Left cardiac atrium (tissue), 4 donors: ENCODE measurements at regions not wholly inside any gene's neighbourhood (a gene's known extent, or its start where the extent isn't known, plus 50 kb on each side); places are given as distances from the start of the nearest gene placed in this dataset.

Source experiments
- ATAC-seq, 2 donors: fragments of 200-7000 bp; cut with Tn5 transposase; one replicate each; pipeline ENCODE4 v1.9.1; 2020; ENCODE audit warnings: mild to moderate bottlenecking in 2 of 2, moderate library complexity in 2 of 2
- DNase-seq: peaks from one replicate; pipeline ENCODE4 v3.0.0-alpha.2; 2020
- intact Hi-C, 2 donors: fragments of 100-400 bp; cut with DNase I; formaldehyde crosslinking; loops; one replicate each; pipeline versions ENCODE4 v1.14.1 to v1.15.1; 2022 to 2023
- donor health status: DM: no; HTN: yes; CAD: no.
- donor health status: DM: no; HTN: yes; CAD: no; lungs with severe emphysema.
- donor health status: DM: yes; HTN: yes; CAD: no.
- donor health status: Dilated cardiomyopathy.

- ATAC-seq = no peak
- intact Hi-C loops = no loop called here
- no peak for DNase-seq
Observed at GRCh38 chr7:98520356-98520951, 96.6 kb upstream of the NPTX2 start.

- intact Hi-C loops = no loop called here
- ATAC-seq (no peak), DNase-seq (no peak)
Observed at GRCh38 chr7:98518159-98518947, 98.7 kb upstream of the NPTX2 start.

DNA sequence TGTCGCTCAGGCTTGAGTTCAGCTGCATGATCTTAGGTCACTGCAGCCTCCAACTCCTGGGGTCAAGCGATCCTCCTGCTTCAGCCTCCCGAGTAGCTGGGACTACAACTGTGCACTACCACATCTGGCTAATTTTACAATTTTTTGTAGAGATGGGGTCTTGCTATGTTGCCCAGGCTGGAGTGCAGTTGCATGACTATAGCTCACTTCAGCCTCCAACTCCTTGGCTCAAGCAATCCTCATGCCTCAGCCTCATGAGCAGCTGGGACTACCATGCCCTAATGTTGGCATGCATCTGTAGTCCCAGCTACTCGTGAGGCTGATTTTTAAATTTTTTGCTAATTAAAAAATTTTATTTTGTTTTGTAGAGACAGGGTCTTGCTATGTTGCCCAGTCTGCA is 101.9 kb upstream of the NPTX2 start:
- DNase-seq (no peak), ATAC-seq (no peak)
- intact Hi-C loops = no loop called here

DNA sequence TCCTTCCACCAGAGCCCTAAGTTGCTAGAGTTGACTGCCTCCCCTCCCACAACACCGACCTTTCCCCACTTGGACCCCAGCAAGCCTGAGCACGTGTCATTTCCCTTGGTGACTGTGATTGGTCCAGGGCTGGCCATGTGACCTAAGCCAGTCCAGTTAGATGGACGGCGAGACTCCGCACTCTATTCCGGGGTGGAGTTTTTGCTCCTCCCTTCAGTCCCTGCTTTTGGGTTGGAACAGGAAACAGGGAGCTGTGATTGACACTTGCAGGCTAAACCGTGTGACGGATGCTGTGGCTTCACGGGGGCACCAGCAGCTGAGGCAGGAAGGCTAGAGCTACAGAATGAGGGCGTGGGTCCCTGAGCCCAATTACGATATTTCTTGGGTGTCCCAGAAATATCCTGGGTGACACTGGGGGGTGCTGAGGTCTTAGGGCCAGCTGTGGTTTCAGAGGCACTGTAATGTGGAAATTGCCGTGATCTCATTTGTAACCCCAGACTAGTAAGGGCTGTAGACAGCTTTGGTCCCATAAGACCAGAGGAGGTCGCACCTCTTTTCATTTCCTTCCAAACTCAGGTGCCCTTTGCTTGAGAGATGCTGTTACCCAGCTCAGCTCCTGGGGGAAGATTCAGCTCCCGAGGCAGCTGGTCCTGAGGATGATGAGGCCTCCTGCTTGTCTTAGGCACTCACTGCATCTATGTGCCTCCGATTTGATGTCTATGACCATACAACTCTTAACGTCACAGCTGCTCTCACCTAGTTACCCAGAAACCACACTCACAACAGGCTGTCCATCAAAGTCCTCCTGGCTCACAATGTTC is 102.7 kb upstream of the NPTX2 start:
- intact Hi-C loops = no loop called here
- no peak for DNase-seq
- ATAC-seq = no peak

GRCh38 chr7:98511175-98511574 is 105.9 kb upstream of the NPTX2 start:
- no peak for ATAC-seq
- no peak for DNase-seq
- intact Hi-C loops = no loop called here

GRCh38 chr7:98509836-98510235 is 107.2 kb upstream of the NPTX2 start:
- DNase-seq = no peak
- intact Hi-C loops = no loop called here
- ATAC-seq = no peak

DNA sequence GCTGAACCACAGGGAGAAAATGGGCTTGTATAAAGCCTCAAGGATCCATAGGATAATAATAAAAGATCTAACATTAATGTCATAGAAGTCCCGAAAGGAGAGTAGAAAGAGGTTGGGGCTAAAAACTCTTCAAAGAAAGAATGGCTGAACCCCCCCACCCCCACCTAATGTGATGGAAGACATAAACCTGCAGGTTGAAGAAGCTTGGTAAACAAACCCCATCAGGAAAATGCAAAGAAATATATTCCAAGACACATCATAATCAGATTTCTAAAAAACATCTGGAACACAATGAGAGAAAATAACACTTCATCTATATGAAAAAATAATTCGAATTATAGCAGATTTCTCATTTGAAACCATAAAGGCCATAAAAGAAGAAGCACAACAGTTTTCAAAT is 105.6 kb upstream of the BAIAP2L1 start:
- ATAC-seq (no peak), DNase-seq (no peak)
- intact Hi-C loops = no loop called here

GRCh38 chr7:98500764-98501163 is 99.9 kb upstream of the BAIAP2L1 start:
- intact Hi-C loops = no loop called here
- no peak for ATAC-seq
- DNase-seq = no peak

GRCh38 chr7:98496618-98497017 is 95.7 kb upstream of the BAIAP2L1 start:
- no peak for DNase-seq
- intact Hi-C loops = no loop called here
- no peak for ATAC-seq

- intact Hi-C loops = no loop called here
- ATAC-seq (no peak), DNase-seq (no peak)
Observed at GRCh38 chr7:98495200-98495955, 94.5 kb upstream of the BAIAP2L1 start.

DNA sequence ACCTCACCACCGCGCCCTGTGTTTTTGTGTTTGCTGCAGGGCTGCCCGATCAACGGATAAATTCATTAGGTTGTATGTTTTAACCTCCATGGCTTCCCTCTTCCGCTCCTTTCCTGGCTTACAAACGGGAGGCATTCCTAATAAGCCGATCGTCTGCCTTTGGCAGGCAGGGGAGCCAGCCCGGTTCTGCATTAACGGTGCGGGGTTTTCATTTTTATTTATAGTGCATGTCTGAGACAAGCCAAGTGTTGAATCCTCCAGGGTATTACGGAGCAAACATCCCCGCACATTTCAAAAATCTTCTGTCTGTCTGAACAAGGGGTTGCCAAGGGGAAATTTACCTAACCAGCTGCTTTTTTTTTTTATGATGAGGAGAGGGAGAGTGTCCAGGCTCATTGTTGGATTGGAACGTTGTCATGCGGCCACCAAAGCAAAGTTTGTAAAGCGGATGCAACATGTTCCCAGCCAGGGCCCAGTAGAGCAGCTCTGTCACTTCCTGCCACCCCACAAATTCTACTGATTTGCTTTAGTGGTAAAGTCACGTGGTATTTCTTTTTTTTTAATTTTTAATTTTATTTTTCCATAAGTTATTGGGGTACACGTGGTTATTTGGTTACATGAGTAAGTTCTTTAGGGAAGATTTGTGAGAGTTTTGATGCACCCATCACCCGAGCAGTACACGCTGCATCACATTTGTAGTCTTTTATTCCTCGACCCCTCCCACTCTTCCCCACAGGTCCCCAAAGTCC is 92.3 kb upstream of the BAIAP2L1 start:
- intact Hi-C loops = no loop called here
- ATAC-seq (no peak), DNase-seq (no peak)

DNA sequence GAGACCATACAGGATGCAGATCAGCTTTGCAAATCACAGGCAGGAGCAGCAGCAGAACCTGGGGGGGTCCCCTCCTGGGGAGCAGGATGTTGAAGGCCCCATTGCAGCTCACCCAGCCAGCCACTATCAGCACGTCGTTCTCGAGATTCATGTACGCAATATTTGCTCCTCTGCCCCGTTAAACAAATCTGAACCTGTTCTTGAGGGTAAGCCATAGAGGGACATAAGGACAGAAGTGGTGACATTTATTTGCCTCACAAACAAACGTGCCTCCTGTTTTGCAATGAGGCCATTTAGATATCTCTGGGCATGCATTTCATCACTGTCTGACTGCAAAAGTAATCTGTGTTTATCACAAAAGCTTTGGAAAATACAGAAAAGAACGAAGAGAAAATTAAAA is 87.3 kb upstream of the BAIAP2L1 start:
- DNase-seq (no peak), ATAC-seq (no peak)
- intact Hi-C loops = no loop called here

DNA sequence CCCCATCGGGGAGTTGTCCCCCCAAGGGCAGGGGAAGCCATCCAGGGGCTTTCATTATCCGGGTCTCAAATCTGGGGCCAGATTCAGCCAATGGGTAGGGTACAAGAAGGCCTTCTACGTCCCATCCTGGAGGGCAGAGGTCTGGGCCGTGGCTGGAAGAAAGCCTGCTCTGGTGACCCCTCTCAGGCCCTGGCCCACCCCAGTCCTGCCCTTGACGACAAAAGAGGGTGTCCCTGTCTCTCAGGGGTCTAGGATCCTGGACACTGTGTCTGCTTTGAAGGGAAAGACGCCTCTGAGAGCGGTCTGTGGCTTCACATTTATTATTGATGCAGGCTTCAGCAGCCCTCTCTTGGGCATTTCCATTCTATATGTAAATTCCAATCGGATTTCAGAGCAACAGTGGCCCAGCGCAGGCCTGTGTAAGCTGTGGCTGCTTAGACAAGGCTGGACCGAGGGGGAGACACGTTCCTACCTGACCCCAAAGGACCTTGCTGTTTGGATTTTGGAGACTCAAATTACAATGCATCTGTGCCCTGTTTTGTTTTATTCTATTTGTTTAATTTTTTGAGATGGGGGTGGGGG is 83.2 kb upstream of the BAIAP2L1 start:
- intact Hi-C loops = no loop called here
- ATAC-seq = no peak
- DNase-seq = no peak

DNA sequence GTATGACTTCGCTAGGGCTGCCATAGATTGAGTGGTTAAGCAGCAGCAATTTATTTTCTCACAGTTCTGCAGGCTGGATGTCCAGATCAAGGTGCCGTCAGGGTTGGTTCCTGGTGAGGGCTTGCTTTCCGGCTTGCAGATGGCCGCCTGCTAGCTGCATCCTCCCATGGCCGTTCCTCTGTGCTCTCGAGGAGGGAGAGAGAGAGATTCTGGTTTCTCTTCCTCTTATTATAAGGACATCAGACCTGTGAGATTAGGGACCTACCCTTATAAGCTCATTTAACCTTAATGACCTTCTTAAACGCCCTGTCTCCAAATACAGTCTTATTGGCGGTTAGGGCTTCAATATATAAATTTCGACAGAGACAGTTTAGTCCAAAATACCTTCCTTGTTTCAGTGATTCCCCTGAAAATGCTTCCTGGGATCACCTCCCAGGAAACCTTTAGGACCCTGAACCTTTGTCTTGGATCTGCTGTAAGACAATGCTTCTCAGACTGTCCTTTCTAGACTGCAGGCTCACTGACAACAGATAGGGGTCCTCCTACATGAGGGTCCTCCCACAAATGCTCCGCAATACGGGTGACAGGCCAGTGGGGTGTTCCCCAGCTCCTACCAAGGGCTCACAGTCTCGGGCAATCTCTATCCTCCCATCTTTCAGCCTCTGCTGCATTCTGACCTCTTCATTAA is 82.5 kb upstream of the BAIAP2L1 start:
- ATAC-seq = no peak
- DNase-seq = no peak
- intact Hi-C loops = no loop called here

DNA sequence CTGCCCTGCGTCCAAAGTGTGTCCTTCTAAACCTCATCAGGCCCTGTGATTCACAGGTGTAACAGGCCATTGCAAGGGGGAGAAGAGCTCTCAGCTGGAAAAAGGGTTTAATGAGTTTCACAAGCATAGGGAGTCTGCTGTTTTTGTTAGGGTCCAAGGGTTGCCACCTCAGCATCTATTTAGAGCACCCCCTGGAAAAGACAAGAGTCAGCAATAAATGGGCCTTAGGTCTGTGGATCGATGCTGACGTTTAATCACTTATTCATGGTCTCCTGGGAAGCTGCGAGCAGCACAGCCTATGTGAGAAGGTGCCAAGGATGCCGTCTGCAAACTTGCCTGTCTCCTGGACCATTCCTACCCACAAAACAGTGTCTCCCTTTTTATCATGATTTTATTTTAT is 78.4 kb upstream of the BAIAP2L1 start:
- intact Hi-C loops = no loop called here

GRCh38 chr7:98475352-98475751 is 74.5 kb upstream of the BAIAP2L1 start:
- no peak for ATAC-seq
- no peak for DNase-seq
- intact Hi-C loops = no loop called here

More for the DNA sequence above, 78.4 kb upstream of the BAIAP2L1 start:
- DNase-seq (no peak), ATAC-seq (no peak)

DNA sequence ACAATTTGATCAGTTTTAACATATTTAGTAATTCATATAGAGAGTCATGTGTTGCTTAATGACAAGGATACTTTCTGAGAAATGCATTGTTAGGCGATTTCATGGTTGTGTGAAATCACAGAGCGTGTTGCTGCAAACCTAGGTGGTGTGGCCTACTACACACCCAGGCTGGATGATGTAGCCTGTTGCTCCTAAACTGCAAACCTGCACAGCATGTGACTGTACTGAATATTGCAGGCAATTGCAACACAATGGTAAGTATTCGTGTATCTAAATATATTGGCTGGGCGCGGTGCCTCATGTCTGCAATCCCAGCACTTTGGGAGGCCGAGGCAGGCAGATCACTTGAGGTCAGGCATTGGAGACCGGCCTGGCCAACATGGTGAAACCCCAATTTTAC is 73.7 kb upstream of the BAIAP2L1 start:
- DNase-seq (no peak), ATAC-seq (no peak)
- intact Hi-C loops = no loop called here

- no peak for DNase-seq
- no peak for ATAC-seq
- intact Hi-C loops = no loop called here
Observed at GRCh38 chr7:98472521-98472954, 71.6 kb upstream of the BAIAP2L1 start.
